Testis (tissue), 2 donors: ENCODE measurements at regions not wholly inside any gene's neighbourhood (a gene's known extent, or its start where the extent isn't known, plus 50 kb on each side); places are given as distances from the start of the nearest gene placed in this dataset.

ENCODE experiments used
- CTCF ChIP-seq, 3 experiments: fragments of 450-650 bp in 2 of 3; fragments of 200-600 bp in 1 of 3; sonication (generic) in 1 of 3; IDR thresholded peaks; one replicate each; pipeline ENCODE4 v1.5.1; 2016 to 2019; ENCODE audit warnings: antibody characterized with exemption in 3 of 3, mild to moderate bottlenecking in 2 of 3, moderate library complexity in 1 of 3
- POLR2A ChIP-seq: fragments of 450-650 bp; IDR thresholded peaks from one replicate; pipeline ENCODE4 v1.6.1; 2017; ENCODE audit warnings: antibody characterized with exemption, mild to moderate bottlenecking, moderate library complexity

GRCh38 chr20:54707801-54708200 is 232.4 kb downstream of the DOK5 start:
- TF ChIP-seq CTCF (IDR thresholded peaks at IDR 0.05) (no peak), POLR2A (no peak)
